T47D (cell line): ENCODE measurements at regions not wholly inside any gene's neighbourhood (a gene's known extent, or its start where the extent isn't known, plus 50 kb on each side); places are given as distances from the start of the nearest gene placed in this dataset.

Source experiments
- DNase-seq, 2 experiments: peaks; one replicate each; pipeline versions ENCODE4 v3.0.0 to v3.0.0-alpha.2; 2011 to 2012; ENCODE audit warnings: low read depth in 1 of 2, low spot score in 1 of 2
- JUND ChIP-seq: IDR thresholded peaks from 2 replicates; pipeline ENCODE4 v1.6.1; 2012; ENCODE audit warnings: low read depth
- in situ Hi-C: cut with HindIII; loops from 2 replicates; pipeline ENCODE4 v1.10.0; 2016; ENCODE audit warnings: low sequenced_read_pairs, low pct_unique_long_range_greater_than_20kb

- no peak for DNase-seq
- no peak for TF ChIP-seq JUND
- in situ Hi-C loops: no loop called here
Measured at GRCh38 chr4:112055100-112055499, 90.2 kb upstream of the FAM241A start.

DNA sequence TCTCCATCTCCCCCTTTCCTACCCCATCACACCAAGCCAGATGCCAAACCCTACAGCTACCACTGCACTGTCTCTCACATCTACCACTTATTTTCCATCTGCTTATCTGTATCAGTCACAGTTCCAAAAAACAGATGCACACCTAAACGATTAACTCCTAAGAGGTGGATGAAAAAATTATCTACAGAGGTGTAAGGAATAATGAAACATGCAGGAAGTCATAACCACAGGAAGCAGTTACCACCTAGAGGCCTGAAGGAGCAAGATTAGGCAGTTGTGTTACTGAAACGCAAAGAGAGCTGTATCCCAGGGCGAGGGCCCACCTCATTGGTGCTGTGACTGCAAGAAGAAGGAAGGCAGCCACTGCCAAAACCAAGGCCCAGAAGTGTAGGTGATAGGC, 87.8 kb upstream of the FAM241A start:
- no peak for DNase-seq
- in situ Hi-C loops: no loop called here
- TF ChIP-seq JUND: no peak

- no peak for DNase-seq
- in situ Hi-C loops: no loop called here
- no peak for TF ChIP-seq JUND
Measured at GRCh38 chr4:112058433-112058832, 86.8 kb upstream of the FAM241A start.

DNA sequence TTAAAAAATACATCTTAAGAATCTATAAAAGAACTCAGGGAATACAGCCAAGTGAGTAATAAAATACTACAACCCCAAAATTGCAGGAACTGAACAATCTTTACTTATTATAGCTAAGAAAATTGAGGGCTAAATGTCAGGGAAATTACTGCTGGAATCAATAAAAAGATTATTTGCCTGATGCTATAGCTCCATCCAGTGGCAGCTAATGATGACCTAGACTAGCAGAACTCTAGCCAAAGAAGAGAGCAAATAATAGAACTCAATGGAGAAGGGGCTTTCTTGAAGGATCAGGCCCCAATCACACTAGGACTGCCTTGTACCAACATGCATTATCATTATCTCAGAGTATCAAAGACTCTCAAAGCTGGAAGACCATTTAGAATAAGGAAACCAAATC, 85.0 kb upstream of the FAM241A start:
- in situ Hi-C loops: no loop called here
- TF ChIP-seq JUND: no peak
- peak in 1 of 2 experiments; percentile 42 for DNase-seq

GRCh38 chr4:112061207-112061817, 83.9 kb upstream of the FAM241A start:
- no peak for DNase-seq
- TF ChIP-seq JUND: no peak
- in situ Hi-C loops: no loop called here

DNA sequence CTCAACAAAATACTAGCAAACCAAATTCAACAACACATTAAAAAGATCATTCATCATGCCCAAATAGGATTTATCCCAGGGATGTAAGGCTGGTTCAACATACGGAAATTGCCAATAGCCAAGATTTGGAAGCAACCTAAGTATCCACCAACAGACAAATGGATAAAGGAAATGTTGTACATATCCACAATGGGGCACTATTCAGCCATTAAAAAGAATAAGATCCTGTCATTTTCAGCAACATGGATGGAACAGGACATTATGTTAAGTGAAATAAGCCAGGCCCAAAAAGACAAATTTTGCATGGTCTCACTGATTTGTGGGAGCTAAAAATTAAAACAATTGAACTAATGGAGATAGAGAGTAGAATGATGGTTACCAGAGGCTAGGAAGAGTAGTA, 82.0 kb upstream of the FAM241A start:
- no peak for TF ChIP-seq JUND

DNA sequence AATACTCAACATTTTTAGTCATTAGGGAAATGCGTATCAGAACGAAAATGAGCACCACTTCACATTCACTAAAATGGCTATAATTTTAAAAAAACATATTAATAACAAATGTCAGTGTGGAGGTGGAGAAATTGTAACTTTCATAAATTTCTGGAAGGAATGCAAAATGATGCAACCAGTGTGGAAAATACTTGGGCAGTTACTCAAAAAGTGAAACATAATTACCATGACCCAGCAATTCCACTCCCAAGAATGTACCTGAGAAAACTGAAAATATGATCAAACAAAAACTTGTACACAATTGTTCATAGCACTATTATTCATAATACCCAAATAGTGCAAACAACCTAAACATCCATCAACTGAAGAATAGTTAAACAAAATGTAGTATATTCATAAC, 76.1 kb upstream of the FAM241A start:
- in situ Hi-C loops: no loop called here
- no peak for TF ChIP-seq JUND

More for the DNA sequence above, 82.0 kb upstream of the FAM241A start:
- peak in 1 of 2 experiments; percentile 38 for DNase-seq
- in situ Hi-C loops: no loop called here

DNA sequence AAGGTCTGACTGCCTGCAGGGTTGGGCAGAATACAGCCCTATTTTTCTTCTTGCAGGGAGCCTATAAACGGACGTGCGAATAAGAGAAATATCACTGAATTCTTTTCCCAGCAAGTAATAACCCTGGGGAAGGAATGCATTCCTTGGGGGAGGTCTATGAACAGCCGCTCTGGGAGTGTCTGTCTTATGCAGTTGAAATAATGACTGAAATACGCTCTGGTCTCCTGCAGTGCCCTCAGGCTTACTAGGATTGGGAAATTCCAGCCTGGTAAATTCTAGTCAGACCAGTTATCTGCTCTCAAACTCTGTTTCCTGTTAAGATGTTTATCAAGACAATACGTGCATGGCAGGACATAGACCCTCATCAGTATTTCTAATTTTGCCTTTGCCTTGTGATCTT, 72.1 kb upstream of the FAM241A start:
- peak in 1 of 2 experiments; percentile 41 for DNase-seq
- TF ChIP-seq JUND: no peak
- in situ Hi-C loops: no loop called here

More for the DNA sequence above, 76.1 kb upstream of the FAM241A start:
- DNase-seq: no peak

GRCh38 chr4:112075129-112075753, 70.0 kb upstream of the FAM241A start:
- in situ Hi-C loops: no loop called here
- no peak for TF ChIP-seq JUND
- peak in 1 of 2 experiments; percentile 69 for DNase-seq

DNA sequence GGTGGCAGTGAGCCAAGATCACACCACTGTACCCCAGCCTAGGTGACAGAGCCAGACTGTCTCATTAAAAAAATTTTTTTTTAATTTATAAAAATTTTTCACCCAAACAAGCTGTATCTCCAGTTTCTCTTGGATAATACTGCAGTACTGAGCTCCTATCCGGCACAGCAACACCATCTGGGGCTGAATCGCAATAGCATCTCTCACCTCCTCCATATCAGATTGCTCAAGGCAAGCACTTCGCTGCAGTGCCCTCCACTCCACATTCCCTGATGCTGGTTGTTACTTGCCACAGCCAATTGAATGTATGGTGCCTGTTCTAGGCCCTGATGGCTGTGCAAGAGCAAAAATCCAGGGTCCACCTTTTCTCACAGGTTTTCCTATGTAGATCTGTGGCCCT, 69.3 kb upstream of the FAM241A start:
- no peak for TF ChIP-seq JUND
- in situ Hi-C loops: no loop called here
- no peak for DNase-seq

GRCh38 chr4:112076919-112077608, 68.2 kb upstream of the FAM241A start:
- TF ChIP-seq JUND: no peak
- DNase-seq: no peak
- in situ Hi-C loops: no loop called here

DNA sequence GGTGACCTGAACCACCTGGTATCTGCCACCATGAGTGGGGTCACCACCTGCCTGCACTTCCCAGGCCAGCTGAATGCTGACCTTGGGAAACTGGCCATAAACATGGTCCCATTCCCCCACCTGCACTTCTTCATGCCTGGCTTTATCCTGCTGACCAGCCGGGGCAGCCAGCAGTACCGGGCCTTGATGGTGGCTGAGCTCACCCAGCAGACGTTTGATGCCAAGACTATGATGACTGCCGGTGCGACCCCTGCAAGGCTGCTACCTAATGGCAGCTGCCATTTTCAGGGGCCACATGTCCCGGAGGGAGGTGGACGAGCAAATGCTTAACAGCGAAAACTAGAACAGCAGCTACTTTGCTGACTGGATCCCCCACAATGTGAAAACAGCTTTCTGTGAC, 67.5 kb upstream of the FAM241A start:
- no peak for TF ChIP-seq JUND
- DNase-seq: no peak
- in situ Hi-C loops: no loop called here

DNA sequence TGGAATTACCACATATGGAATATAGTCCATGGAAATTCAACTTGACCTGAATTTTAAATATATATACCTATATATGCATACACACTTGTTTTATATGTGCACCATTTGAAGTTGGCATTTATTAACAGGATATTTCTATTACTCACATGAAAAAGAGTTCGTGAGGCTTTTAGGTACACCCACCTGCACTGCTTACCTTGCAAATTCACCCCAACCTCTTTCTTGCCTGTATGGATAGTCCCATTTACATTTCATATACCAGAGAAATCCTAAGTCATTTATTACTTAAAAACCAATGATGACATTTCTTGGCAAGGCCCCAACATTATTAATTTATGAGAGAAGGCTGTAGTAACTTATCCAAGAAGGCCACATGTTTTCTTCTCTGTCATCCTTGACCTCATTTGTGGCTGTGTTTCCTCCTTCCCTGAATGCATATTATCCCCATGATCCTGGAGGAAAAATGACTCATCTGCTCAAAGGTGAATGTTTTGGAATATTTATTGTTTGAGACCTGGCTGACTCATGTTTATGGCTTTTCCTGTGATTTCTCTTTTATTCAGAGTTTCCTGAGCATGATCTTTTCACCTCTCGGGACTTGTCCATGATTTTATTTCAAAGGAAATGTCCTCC, 62.2 kb upstream of the FAM241A start:
- no peak for DNase-seq
- TF ChIP-seq JUND: no peak
- in situ Hi-C loops: no loop called here
